Lower lobe of right lung (tissue), 2 donors: ENCODE measurements at regions not wholly inside any gene's neighbourhood (a gene's known extent, or its start where the extent isn't known, plus 50 kb on each side); places are given as distances from the start of the nearest gene placed in this dataset.

Experiments
- ATAC-seq, 2 donors: fragments of 200-7000 bp; cut with Tn5 transposase; one replicate each; pipeline ENCODE4 v1.9.1; 2020 to 2022; ENCODE audit warnings: mild to moderate bottlenecking in 2 of 2, moderate library complexity in 2 of 2
- DNase-seq: peaks from one replicate; pipeline ENCODE4 v3.0.0-alpha.2; 2020
- H3K27ac ChIP-seq: fragments of 200-600 bp; one replicate; pipeline ENCODE4 v1.8.0; 2022
- H3K27me3 ChIP-seq: fragments of 200-600 bp; one replicate; pipeline ENCODE4 v1.8.0; 2022; ENCODE audit warnings: low read depth
- H3K36me3 ChIP-seq: fragments of 200-600 bp; one replicate; pipeline ENCODE4 v1.8.0; 2022; ENCODE audit warnings: mild to moderate bottlenecking
- H3K4me1 ChIP-seq: fragments of 200-600 bp; one replicate; pipeline ENCODE4 v1.8.0; 2022
- H3K4me3 ChIP-seq: fragments of 200-600 bp; one replicate; pipeline ENCODE4 v1.8.0; 2022; ENCODE audit warnings: mild to moderate bottlenecking
- H3K9me3 ChIP-seq: fragments of 200-600 bp; one replicate; pipeline ENCODE4 v1.8.0; 2022
- intact Hi-C: fragments of 100-400 bp; cut with DNase I; formaldehyde crosslinking; loops from one replicate; pipeline ENCODE4 v1.11.0; 2022
- TF ChIP-seq, protein P1 (sequence below): fragments of 200-600 bp; IDR thresholded peaks from one replicate; pipeline ENCODE4 v1.8.0; 2022; ENCODE audit warnings: antibody characterized with exemption, mild to moderate bottlenecking
- donor health status: DM: no; HTN: yes; CAD: no; lungs with severe emphysema.

DNA sequence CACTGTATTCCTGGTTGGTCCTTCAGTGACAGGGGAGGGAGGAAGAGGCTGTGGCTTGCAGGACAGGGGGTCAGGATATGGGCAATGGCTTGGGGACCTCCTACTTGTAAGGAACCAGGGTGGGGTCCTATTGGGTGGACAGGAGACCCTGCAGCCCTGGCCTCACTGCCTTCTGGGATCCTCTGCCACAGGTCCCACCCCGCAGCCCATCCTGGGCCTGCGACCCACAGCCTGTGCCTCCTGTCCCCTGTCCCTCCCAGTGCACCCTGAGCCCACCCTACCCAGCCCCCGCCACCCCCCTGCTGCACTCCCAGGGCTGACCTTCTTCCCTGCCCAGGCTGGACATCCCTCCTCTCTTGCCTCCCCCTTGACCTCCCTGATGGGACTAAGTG, 58.7 kb upstream of the MYL10 start:
- ATAC-seq: peak; percentile 5 to 16
- no peak overlapping the region for H3K27ac ChIP-seq
- intact Hi-C loops: no loop called here

DNA sequence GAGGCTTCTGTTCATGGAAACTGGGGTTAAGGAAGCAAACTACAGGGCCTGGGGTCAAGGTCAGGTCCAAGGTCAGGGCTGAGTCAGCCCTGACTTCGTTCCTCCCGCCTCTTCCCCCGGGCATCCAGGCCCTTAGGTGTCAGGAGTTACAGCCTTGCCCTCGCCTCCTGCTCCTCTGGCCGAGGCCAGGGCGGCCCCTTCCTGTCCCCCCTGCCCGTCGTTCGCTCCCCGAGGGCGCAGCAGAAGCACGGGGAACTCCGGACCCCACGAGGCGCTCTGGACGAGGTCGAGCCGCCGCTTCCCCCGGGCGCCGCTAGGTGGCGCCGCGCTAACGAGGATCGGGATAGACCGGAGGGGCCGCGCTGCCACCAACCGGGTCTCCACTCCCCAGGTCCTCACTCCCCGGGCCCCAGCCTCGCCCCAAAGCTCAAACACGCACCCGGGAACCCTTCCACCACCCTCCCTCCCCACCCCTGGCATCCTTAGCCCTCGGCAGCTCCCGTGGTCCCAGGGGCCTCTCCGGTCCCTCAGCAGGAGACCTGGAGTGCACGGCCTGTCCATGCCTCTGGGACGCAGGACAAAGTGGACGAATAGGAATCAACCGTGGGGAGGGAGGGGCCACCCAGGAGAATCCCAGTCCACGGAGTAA, 59.2 kb upstream of the MYL10 start:
- ATAC-seq: peak; percentile 89 to 93
- TF ChIP-seq, protein P1, sequence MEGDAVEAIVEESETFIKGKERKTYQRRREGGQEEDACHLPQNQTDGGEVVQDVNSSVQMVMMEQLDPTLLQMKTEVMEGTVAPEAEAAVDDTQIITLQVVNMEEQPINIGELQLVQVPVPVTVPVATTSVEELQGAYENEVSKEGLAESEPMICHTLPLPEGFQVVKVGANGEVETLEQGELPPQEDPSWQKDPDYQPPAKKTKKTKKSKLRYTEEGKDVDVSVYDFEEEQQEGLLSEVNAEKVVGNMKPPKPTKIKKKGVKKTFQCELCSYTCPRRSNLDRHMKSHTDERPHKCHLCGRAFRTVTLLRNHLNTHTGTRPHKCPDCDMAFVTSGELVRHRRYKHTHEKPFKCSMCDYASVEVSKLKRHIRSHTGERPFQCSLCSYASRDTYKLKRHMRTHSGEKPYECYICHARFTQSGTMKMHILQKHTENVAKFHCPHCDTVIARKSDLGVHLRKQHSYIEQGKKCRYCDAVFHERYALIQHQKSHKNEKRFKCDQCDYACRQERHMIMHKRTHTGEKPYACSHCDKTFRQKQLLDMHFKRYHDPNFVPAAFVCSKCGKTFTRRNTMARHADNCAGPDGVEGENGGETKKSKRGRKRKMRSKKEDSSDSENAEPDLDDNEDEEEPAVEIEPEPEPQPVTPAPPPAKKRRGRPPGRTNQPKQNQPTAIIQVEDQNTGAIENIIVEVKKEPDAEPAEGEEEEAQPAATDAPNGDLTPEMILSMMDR: peak; percentile 97
- peak overlapping the region; percentile 28 for H3K4me3 ChIP-seq
- no peaks in the 10 kb centered on the region for H3K9me3 ChIP-seq
- H3K36me3 ChIP-seq: no peaks in the 10 kb centered on the region
- peaks cover 9% of the 10 kb centered on the region for H3K4me1 ChIP-seq
- intact Hi-C loops: no loop called here
- H3K27me3 ChIP-seq: peaks cover 5% of the 10 kb centered on the region
- DNase-seq: peak; percentile 89
- H3K27ac ChIP-seq: no peak overlapping the region

More for the DNA sequence above, 58.7 kb upstream of the MYL10 start:
- H3K9me3 ChIP-seq: no peaks in the 10 kb centered on the region
- H3K4me3 ChIP-seq: no peak overlapping the region
- TF ChIP-seq, protein P1: no peak
- H3K4me1 ChIP-seq: peaks cover 9% of the 10 kb centered on the region
- H3K36me3 ChIP-seq: no peaks in the 10 kb centered on the region
- peaks cover 5% of the 10 kb centered on the region for H3K27me3 ChIP-seq
- no peak for DNase-seq

DNA sequence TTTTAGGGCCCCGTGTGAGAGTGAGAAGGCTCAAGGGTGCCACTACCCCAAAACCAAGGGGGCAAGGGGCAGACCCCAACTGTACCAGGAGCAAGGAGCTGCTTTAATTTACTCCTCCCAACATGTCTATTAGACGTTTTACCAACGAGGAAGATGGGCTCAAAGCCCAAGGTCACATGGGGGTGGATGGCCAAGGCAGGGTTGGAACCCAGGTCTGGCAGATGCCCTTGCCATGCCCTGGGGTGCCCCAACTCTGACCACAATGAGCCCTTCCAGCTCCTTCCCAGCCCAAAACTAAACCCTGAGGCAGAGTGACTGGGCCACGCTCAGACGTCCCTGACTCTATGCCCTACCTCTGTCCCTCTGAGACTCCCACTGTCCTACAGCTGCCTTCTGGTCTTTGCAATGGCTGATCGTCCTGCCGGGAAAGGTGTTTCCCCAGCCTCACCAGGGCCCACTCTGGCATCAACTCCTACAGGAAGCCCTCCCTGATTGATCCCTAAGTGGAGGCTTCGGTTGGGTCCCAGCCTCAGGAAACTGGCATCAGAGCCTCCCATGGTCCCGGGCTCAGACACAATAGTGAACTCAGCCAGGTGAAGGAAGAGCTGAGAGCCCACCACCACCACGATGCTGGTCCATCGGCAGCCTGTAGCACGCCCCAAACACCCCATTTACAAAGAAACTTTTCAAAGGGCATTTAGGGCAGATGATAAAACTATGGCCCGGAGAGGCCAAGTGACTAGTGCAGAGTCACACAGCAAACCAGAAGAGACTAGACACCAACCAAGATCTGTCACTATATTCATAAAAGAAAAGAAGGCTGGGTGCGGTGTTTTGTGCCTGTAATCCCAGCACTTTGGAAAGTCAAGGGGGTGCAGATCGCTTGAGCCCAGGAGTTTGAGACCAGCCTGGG, 60.2 kb upstream of the MYL10 start:
- ATAC-seq (no peak), DNase-seq (no peak)
- intact Hi-C loops: no loop called here

DNA sequence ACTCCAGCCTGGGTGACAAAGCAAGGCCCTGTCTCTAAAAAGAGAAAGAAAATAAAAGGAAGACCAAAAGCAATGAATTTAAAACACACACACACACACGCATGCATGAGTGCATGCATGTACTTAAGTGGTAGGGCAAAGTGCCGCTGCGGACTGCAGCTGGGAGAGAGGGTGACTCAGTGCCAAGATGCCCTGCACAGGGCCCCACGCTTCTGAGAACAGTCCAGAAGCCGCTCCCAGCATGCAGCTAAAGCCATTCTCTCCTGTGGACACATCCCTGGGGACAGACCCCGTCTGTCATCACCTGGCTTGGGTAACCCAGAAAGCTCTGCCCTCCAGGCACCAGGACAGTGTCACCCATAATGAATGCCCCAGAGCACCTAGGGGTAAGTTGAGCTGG, 61.0 kb upstream of the MYL10 start:
- TF ChIP-seq, protein P1: no peak
- ATAC-seq (no peak), DNase-seq (no peak)
- H3K4me3 ChIP-seq: no peak overlapping the region
- peaks cover 9% of the 10 kb centered on the region for H3K4me1 ChIP-seq
- intact Hi-C loops: no loop called here
- no peak overlapping the region for H3K27ac ChIP-seq
- H3K36me3 ChIP-seq: no peaks in the 10 kb centered on the region
- H3K27me3 ChIP-seq: peaks cover 5% of the 10 kb centered on the region
- H3K9me3 ChIP-seq: no peaks in the 10 kb centered on the region

More for the DNA sequence above, 60.2 kb upstream of the MYL10 start:
- Histone ChIP-seq H3K9me3 (no peaks in the 10 kb centered on the region), H3K36me3 (no peaks in the 10 kb centered on the region), H3K4me3 (no peak overlapping the region), H3K27ac (no peak overlapping the region), H3K4me1 (peaks cover 9% of the 10 kb centered on the region), H3K27me3 (peaks cover 5% of the 10 kb centered on the region)
- TF ChIP-seq, protein P1: no peak

DNA sequence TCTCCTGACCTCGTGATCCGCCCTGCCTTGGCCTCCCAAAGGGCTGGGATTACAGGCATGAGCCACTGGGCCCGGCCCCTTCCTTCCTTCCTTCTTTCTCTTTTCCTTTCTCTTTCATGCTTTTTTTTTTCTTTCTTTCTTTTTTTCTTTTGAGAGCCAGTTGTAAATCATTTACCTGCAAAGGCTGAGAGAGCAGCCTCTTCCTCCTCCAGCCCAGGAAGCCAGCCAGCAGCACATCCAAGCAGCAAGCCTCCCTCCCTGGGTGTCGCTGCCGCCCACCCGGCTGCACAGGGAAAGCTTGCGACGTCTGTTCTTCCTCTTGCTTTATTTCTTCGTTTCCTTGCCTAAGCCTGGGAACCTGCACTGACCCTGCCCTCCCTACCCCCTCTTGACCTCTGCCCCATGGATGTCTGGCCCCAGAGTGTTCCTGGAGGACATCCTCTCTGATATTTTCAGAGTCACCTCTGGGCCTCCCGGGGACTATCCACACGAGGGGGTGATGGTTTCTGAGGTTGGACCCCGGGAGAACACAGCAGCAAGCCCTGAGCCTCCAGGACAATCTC, 62.8 kb upstream of the MYL10 start:
- intact Hi-C loops: no loop called here
- Histone ChIP-seq H3K27ac (no peak overlapping the region), H3K9me3 (no peaks in the 10 kb centered on the region), H3K27me3 (peaks cover 9% of the 10 kb centered on the region), H3K36me3 (no peaks in the 10 kb centered on the region), H3K4me3 (no peak overlapping the region), H3K4me1 (peaks cover 9% of the 10 kb centered on the region)
- ATAC-seq: no peak
- no peak for DNase-seq
- TF ChIP-seq, protein P1: no peak
